ENCODE measurements at regions not wholly inside any gene's neighbourhood (a gene's known extent, or its start where the extent isn't known, plus 50 kb on each side); places are given as distances from the start of the nearest gene placed in this dataset.
"Not testable (repeated sequence)": the region's sequence is repeated elsewhere in the genome, so short reads cannot be mapped to it uniquely, and the experiment has no call there.

GRCh38 chr3:69499422-69499821, 113.5 kb upstream of the FRMD4B start:
- intact Hi-C loops (cut with DNase I) = no loop called here
- DNase-seq = no peak

DNA sequence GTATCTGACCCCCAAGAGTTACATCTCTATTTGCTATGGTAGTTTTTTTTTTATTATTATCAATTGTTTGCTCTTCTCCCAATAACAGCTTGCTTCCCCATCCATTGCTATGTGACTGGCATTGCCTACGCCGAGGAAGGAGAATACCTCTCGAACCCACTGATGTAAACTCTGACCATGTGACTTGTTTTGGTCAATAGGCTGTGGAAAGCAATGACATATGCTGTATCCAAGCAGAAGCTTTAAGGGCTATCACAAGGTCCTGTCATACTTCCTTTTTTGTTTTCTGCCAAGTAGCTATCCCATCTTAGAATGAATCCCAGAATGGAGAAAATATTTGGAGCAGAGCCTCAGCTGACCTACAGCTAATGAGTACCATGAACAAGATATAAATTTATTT, 111.0 kb upstream of the FRMD4B start:
- intact Hi-C loops (cut with DNase I) = no loop called here
- no peak for DNase-seq

GRCh38 chr3:69494185-69494584, 108.3 kb upstream of the FRMD4B start:
- intact Hi-C loops (cut with DNase I) = no loop called here
- no peak for DNase-seq

DNA sequence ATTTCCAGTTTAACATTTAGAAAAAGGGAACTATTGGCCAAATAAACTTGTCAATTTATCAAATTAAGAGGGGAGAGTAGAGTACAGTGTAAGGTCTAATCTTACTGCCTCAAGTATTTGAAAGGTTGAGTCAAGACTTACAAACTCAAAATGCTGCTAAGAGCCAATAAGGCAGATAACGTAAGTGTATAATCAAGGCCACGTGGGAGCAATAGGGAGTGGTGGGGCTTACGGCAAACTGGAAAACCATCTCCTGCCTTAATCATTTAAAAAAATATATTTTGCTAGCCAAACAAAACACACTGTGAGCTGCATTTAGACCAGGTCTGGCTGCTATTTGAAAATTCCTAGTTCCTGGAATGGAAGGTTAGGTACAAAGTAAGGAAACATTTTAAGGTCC, 107.3 kb upstream of the FRMD4B start:
- no peak for DNase-seq

DNA sequence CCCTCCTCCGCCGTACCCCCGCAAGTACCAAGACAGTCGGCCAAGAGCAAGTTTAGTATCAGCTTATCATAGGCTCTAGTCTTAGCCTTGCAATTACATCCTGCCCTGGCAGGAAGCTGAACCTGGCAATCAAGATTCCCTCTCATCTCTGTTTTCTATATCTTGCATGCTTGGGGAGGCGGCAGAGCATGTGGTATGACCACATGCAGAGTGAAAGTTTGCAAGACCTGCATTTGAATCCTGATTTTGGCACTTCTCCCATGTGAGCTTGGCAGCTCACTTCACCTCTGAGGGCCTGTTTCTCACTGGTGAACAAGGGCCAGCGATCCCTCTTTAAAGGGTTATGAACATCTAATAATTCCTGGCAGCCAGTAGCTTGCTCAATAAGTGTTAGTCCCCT, 106.1 kb upstream of the FRMD4B start:
- DNase-seq = no peak
- intact Hi-C loops (cut with DNase I) = no loop called here

More for the DNA sequence above, 107.3 kb upstream of the FRMD4B start:
- intact Hi-C loops (cut with DNase I) = no loop called here

DNA sequence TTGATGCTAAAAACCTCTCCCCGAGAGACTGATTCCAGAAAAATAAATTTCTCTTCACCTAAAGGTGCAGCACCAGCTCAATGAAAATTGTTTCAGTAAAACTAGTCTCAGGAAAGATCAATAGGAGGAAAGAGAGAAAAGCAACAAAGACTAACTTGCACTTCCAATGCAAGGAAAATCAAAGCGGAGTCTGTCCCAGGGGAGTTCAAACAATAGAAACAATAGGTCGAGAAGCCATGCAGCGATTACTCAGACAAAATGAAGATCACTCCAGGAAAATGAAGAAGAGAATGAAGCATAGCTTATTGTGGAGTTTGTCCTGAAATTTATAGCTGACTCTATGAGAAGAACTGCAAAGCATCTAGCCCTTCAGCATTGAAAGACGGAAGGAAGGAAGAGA, 105.1 kb upstream of the FRMD4B start:
- intact Hi-C loops (cut with DNase I) = no loop called here
- DNase-seq = no peak

DNA sequence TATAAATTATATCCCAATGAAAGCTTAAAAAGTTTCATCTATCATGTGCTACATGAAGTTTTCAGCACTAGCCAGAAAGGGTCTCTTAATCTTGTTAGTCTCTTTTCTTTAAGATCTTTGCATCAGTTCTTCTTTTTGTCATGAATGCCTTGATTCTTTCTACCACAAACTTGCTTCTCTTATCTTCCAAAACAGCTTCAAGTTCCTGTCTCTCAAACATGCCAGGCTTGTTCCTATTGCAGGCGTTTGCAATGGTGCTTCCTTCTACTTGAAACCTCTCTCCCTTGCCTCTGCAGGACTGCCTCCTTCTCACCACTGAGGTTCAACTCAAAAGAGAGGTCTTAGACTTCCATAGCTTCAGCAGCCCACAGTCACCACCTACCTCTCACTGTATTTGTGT, 104.3 kb upstream of the FRMD4B start:
- intact Hi-C loops (cut with DNase I) = no loop called here
- no peak for DNase-seq

DNA sequence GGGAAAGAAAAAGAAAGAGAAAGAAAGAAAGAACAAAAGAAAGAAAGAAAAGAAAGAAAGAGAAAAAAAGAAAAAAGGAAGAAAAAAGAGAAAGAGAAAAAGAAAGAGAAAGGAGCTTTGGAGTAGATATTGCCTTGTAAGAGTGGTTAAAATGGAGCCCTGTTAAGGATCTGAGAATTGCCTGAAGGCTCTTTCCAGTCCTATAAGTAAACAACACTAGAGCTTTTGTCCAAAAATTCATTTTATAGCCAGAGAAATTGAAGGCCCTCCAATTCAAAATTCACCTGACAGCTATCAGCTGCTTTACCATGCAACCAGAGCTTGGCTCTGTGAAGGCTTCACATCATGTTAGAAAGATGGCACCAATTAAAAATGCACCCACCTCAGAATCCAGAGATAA, 102.1 kb upstream of the FRMD4B start:
- intact Hi-C loops (cut with DNase I) = no loop called here
- no peak for DNase-seq

- DNase-seq = peak in 1 of 10 donors; percentile 57
- intact Hi-C loops (cut with DNase I) = no loop called here
These were observed 99.6 kb upstream of the FRMD4B start for GRCh38 chr3:69485489-69485888.

- DNase-seq = no peak
- intact Hi-C loops (cut with DNase I) = no loop called here
These were observed 98.9 kb upstream of the FRMD4B start for GRCh38 chr3:69484507-69485393.

DNA sequence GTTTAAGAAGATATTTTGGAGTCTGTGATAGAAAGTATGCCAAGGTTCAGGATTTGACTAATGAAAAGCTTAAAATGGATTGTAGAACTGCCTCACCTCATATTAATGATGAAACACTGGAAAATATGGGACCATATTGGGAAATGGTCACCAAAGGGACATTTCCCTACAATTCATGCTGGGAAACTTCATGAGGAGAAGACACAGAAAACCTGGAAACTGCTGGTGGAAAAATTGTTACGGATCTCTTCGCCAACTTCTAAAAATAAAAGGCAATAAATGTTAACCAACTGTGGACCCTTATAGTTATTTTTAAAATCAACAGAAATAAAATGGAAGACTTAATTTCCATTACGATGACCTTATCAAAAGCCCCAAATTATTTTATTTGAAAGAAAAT, 97.6 kb upstream of the FRMD4B start:
- intact Hi-C loops (cut with DNase I) = no loop called here
- no peak for DNase-seq

DNA sequence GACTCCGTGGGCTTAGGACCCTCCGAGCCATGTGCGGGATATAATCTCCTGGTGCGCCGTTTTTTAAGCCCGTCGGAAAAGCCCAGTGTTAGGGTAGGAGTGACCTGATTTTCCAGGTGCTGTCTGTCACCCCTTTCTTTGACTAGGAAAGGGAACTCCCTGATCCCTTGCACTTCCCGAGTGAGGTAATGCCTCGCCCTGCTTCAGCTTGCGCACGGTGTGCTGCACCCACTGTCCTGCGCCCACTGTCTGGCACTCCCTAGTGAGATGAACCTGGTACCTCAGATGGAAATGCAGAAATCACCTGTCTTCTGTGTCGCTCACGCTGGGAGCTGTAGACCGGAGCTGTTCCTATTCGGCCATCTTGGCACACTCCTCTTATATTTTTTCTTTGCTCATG, 95.1 kb upstream of the FRMD4B start:
- intact Hi-C loops (cut with DNase I); DNase-seq: not testable (repeated sequence)

DNA sequence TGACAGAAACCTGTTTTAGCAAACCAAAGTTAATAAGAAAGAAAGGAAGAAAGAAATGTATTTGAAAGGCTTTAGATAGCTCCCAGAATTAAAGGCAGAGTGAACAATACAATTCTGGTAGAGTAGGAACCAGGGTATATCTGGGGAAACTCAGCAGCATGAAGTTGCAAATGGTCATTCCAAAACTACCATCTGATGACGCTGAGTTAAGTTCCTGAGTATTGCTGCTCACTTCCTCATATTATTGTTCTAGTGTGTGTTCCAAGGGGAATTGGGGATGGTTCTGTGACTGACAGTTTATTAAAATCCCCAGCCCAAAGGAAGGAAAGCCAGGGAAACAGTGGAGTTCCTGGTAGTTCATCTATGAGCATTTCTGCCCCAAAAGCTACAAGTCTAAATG, 88.3 kb upstream of the FRMD4B start:
- no peak for DNase-seq
- intact Hi-C loops (cut with DNase I) = no loop called here

GRCh38 chr3:69472093-69472492, 86.2 kb upstream of the FRMD4B start:
- intact Hi-C loops (cut with DNase I) = no loop called here
- DNase-seq = no peak

- intact Hi-C loops (cut with DNase I) = no loop called here
- DNase-seq = no peak
These were observed 77.6 kb upstream of the FRMD4B start for GRCh38 chr3:69463531-69463930.

- intact Hi-C loops (cut with DNase I) = no loop called here
- no peak for DNase-seq
These were observed 76.9 kb upstream of the FRMD4B start for GRCh38 chr3:69462826-69463100.

- intact Hi-C loops (cut with DNase I) = no loop called here
- no peak for DNase-seq
These were observed 76.3 kb upstream of the FRMD4B start for GRCh38 chr3:69462022-69462825.

DNA sequence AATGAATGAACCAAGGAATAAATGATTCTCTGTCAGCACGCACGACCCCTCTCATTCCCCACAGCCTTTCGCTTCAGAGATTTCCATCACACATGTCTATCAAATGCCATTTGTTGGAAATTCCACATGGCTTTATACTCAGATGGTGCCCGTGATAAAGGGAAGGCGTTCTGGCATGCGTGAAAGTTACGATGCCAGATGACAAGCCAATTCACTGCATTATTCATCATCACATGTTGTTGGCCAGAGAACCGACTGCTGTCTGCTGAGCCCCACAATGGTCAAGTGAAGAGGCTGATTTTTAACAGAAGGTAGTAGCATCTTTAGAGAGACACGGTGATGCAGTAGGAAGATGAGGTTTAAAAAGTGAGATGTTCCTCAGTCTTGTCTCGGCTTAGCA, 74.1 kb upstream of the FRMD4B start:
- peak in 1 of 10 donors; percentile 40 for DNase-seq
- intact Hi-C loops (cut with DNase I) = no loop called here

- intact Hi-C loops (cut with DNase I) = loop anchor here (10.0 kb wide), 1 partner anchor 76 kb away; no protein-coding TSS in a partner anchor
- no peak for DNase-seq
These were observed 73.0 kb upstream of the FRMD4B start for GRCh38 chr3:69458803-69459365.

- no peak for DNase-seq
- intact Hi-C loops (cut with DNase I) = loop anchor here (10.0 kb wide), 1 partner anchor 78 kb away; no protein-coding TSS in a partner anchor
These were observed 70.7 kb upstream of the FRMD4B start for GRCh38 chr3:69456631-69457030.

- DNase-seq = peak in 1 of 10 donors; percentile 79
- intact Hi-C loops (cut with DNase I) = loop anchor here (10.0 kb wide), 1 partner anchor 81 kb away; no protein-coding TSS in a partner anchor
These were observed 68.4 kb upstream of the FRMD4B start for GRCh38 chr3:69454204-69454787.
